ENCODE measurements at regions not wholly inside any gene's neighbourhood (a gene's known extent, or its start where the extent isn't known, plus 50 kb on each side); places are given as distances from the start of the nearest gene placed in this dataset.

DNA sequence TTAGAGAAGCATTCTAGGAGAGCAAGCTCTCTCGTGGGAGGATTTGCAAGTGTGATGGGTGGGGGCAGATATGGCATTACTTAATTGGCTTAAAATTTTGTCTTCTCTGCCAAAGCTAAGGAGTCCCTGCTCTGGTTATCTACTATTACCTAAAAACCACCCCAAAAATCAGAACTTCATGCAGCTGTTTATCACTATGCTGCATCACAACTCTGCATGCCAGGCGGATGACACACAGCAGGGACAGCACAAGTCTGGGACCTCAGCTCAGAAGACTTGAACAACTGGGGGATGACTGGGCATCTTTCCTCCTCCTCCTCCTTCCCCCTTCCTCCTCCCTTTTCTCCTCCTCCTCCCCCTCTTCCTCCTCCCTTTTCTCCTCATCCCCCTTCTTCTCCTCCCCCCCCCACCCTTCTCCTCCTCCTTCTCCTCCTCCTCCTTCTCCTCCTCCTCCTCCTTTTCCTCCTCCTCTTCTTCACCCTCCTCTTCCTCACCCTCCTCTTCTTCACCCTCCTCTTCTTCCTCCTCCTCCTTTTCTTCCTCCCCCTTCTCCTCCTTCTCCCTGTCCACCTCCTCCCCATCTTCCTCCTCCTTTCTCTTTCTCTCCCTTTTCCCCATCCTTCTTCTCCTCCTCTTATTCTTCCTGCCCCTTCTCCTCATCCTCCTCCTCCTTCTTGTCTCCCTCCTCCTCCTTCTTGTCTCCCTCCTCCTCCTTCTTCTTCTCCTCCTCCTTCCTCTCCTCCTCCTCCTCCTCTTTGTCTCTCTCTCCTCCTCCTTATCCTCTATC, 218.6 kb upstream of the PMEPA1 start:
- POLR2A ChIA-PET: no interaction called here
- no peaks in the 10 kb centered on the region for H3K9me2 ChIP-seq (ENCODE audit: insufficient read depth, low read length)
- H3K79me2 ChIP-seq (ENCODE audit: insufficient read depth, low read depth, low read length): no peaks in the 10 kb centered on the region
- BruUV-seq (replicated peaks): no TSS peak
- no peak overlapping the region for H3K27ac ChIP-seq (ENCODE audit: low read depth, low read length, poor library complexity, severe bottlenecking)
- no peaks in the 10 kb centered on the region for H3K9me3 ChIP-seq (ENCODE audit: low read length)
- CTCF ChIA-PET (ENCODE audit: unreplicated experiment): no interaction called here
- H3K36me3 ChIP-seq (ENCODE audit: insufficient read depth, low read length): no peaks in the 10 kb centered on the region
- no peak overlapping the region for H2AFZ ChIP-seq (ENCODE audit: low read length)
- TF ChIP-seq EZH2phosphoT487 (IDR thresholded peaks at IDR 0.05; ENCODE audit: borderline replicate concordance, low read depth, low read length): no peak
- TF ChIP-seq, protein P1, sequence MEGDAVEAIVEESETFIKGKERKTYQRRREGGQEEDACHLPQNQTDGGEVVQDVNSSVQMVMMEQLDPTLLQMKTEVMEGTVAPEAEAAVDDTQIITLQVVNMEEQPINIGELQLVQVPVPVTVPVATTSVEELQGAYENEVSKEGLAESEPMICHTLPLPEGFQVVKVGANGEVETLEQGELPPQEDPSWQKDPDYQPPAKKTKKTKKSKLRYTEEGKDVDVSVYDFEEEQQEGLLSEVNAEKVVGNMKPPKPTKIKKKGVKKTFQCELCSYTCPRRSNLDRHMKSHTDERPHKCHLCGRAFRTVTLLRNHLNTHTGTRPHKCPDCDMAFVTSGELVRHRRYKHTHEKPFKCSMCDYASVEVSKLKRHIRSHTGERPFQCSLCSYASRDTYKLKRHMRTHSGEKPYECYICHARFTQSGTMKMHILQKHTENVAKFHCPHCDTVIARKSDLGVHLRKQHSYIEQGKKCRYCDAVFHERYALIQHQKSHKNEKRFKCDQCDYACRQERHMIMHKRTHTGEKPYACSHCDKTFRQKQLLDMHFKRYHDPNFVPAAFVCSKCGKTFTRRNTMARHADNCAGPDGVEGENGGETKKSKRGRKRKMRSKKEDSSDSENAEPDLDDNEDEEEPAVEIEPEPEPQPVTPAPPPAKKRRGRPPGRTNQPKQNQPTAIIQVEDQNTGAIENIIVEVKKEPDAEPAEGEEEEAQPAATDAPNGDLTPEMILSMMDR (conservative IDR thresholded peaks at IDR 0.05; ENCODE audit: low read length): no peak
- intact Hi-C loops (cut with micrococcal nuclease; ENCODE audit: unreplicated experiment): no loop called here
- no peak overlapping the region for H3K4me3 ChIP-seq (ENCODE audit: low read depth, low read length, poor library complexity, severe bottlenecking)
- H3K4me1 ChIP-seq (ENCODE audit: insufficient read depth, low read length, poor library complexity, severe bottlenecking): no peaks in the 10 kb centered on the region
- DNase-seq (ENCODE audit: low spot score): no peak
- no peaks in the 10 kb centered on the region for H4K20me1 ChIP-seq (ENCODE audit: insufficient read depth, low read length)
- no peak overlapping the region for H3K4me2 ChIP-seq (ENCODE audit: low read length)

- H3K4me3 ChIP-seq (ENCODE audit: low read depth, low read length, poor library complexity, severe bottlenecking): no peak overlapping the region
- no peaks in the 10 kb centered on the region for H3K36me3 ChIP-seq (ENCODE audit: insufficient read depth, low read length)
- ChIA-PET POLR2A (no interaction called here), CTCF (ENCODE audit: unreplicated experiment) (no interaction called here)
- no peak for TF ChIP-seq EZH2phosphoT487 (IDR thresholded peaks at IDR 0.05; ENCODE audit: borderline replicate concordance, low read depth, low read length)
- TF ChIP-seq, protein P1 (conservative IDR thresholded peaks at IDR 0.05; ENCODE audit: low read length): no peak
- DNase-seq (ENCODE audit: low spot score): no peak
- intact Hi-C loops (cut with micrococcal nuclease; ENCODE audit: unreplicated experiment): no loop called here
- no TSS peak for BruUV-seq (replicated peaks)
- no peak overlapping the region for H3K27ac ChIP-seq (ENCODE audit: low read depth, low read length, poor library complexity, severe bottlenecking)
- H3K9me3 ChIP-seq (ENCODE audit: low read length): no peaks in the 10 kb centered on the region
- H3K9me2 ChIP-seq (ENCODE audit: insufficient read depth, low read length): no peaks in the 10 kb centered on the region
- H3K4me2 ChIP-seq (ENCODE audit: low read length): no peak overlapping the region
- no peaks in the 10 kb centered on the region for H4K20me1 ChIP-seq (ENCODE audit: insufficient read depth, low read length)
- no peaks in the 10 kb centered on the region for H3K4me1 ChIP-seq (ENCODE audit: insufficient read depth, low read length, poor library complexity, severe bottlenecking)
- no peak overlapping the region for H2AFZ ChIP-seq (ENCODE audit: low read length)
- H3K79me2 ChIP-seq (ENCODE audit: insufficient read depth, low read depth, low read length): no peaks in the 10 kb centered on the region
Observed at GRCh38 chr20:57927376-57927775, 217.6 kb upstream of the PMEPA1 start.

DNA sequence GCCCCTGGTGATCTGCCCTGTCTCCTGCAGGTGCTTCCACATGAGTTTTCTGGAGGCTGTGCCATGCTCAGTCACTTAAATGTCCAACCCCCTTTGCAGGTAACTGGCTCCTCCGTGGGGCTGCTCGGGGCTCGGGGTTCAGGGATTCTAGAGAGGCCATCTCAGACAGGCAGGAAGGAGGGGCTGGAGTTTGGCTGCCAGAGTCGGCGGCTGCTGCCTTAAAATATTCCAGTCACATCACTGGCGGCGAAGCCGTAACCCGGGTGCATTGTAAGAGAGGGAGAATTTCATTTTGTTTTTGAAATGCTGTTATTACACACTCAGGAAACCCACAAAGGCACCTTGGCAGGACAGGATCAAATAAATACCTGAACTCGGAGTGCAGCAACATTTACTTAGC, 212.9 kb upstream of the PMEPA1 start:
- H2AFZ ChIP-seq (ENCODE audit: low read length): no peak overlapping the region
- CTCF ChIA-PET (ENCODE audit: unreplicated experiment): no interaction called here

More for the DNA sequence above, 212.9 kb upstream of the PMEPA1 start:
- no peaks in the 10 kb centered on the region for H3K9me2 ChIP-seq (ENCODE audit: insufficient read depth, low read length)
- DNase-seq (ENCODE audit: low spot score): no peak
- BruUV-seq (replicated peaks): no TSS peak
- POLR2A ChIA-PET: no interaction called here
- H3K4me2 ChIP-seq (ENCODE audit: low read length): no peak overlapping the region
- no peak overlapping the region for H3K27ac ChIP-seq (ENCODE audit: low read depth, low read length, poor library complexity, severe bottlenecking)
- no peak overlapping the region for H3K4me3 ChIP-seq (ENCODE audit: low read depth, low read length, poor library complexity, severe bottlenecking)
- no peaks in the 10 kb centered on the region for H3K9me3 ChIP-seq (ENCODE audit: low read length)
- H3K36me3 ChIP-seq (ENCODE audit: insufficient read depth, low read length): no peaks in the 10 kb centered on the region
- H3K4me1 ChIP-seq (ENCODE audit: insufficient read depth, low read length, poor library complexity, severe bottlenecking): no peaks in the 10 kb centered on the region
- no peaks in the 10 kb centered on the region for H3K79me2 ChIP-seq (ENCODE audit: insufficient read depth, low read depth, low read length)
- no peak for TF ChIP-seq EZH2phosphoT487 (IDR thresholded peaks at IDR 0.05; ENCODE audit: borderline replicate concordance, low read depth, low read length)
- TF ChIP-seq, protein P1 (conservative IDR thresholded peaks at IDR 0.05; ENCODE audit: low read length): no peak
- intact Hi-C loops (cut with micrococcal nuclease; ENCODE audit: unreplicated experiment): no loop called here
- H4K20me1 ChIP-seq (ENCODE audit: insufficient read depth, low read length): no peaks in the 10 kb centered on the region

Measured in OCI-LY7 (cell line).